Muscle of leg (tissue), 3 donors: ENCODE measurements at regions not wholly inside any gene's neighbourhood (a gene's known extent, or its start where the extent isn't known, plus 50 kb on each side); places are given as distances from the start of the nearest gene placed in this dataset.

Source experiments
- DNase-seq: peaks from one replicate; pipeline ENCODE4 v3.0.0; 2013
- H3K27ac ChIP-seq: one replicate; pipeline ENCODE4 v1.5.1; 2013; ENCODE audit warnings: mild to moderate bottlenecking, low read length, control low read depth
- H3K27me3 ChIP-seq: one replicate; pipeline ENCODE4 v1.6.1; 2013; ENCODE audit warnings: low read length; ENCODE audit not compliant: control insufficient read depth, insufficient read depth
- H3K36me3 ChIP-seq: one replicate; pipeline ENCODE4 v1.6.1; 2013; ENCODE audit warnings: low read length; ENCODE audit not compliant: control insufficient read depth, insufficient read depth
- H3K4me1 ChIP-seq: one replicate; pipeline ENCODE4 v1.6.1; 2013; ENCODE audit warnings: low read length; ENCODE audit not compliant: control insufficient read depth, insufficient read depth
- H3K4me3 ChIP-seq: one replicate; pipeline ENCODE4 v1.5.1; 2013; ENCODE audit warnings: low read length, control low read depth
- H3K9me3 ChIP-seq: replicated peaks from 2 replicates; pipeline ENCODE4 v1.6.1; 2013; ENCODE audit warnings: low read depth, low read length; ENCODE audit not compliant: control insufficient read depth
- WGBS: methylation state at CpG from one replicate; pipeline ENCODE4 v1.1.5; 2013; ENCODE audit warnings: missing lambda C conversion rate; ENCODE audit not compliant: insufficient coverage; 5-methylcytosine and 5-hydroxymethylcytosine counted together

GRCh38 chr18:78566720-78567119 is 412.9 kb upstream of the SALL3 start:
- H3K36me3 ChIP-seq: no peaks in the 10 kb centered on the region
- peaks cover 3% of the 10 kb centered on the region for H3K27me3 ChIP-seq
- DNase-seq: no peak
- H3K4me3 ChIP-seq: no peak overlapping the region
- H3K27ac ChIP-seq: no peak overlapping the region
- 90% methylated on average over 6 of the region's 8 CpGs for WGBS
- no peaks in the 10 kb centered on the region for H3K4me1 ChIP-seq
- H3K9me3 ChIP-seq: no peaks in the 10 kb centered on the region

GRCh38 chr18:78571063-78571785 is 408.4 kb upstream of the SALL3 start:
- 88% methylated on average over 7 of the region's 13 CpGs for WGBS
- H3K9me3 ChIP-seq: peaks cover 3% of the 10 kb centered on the region

GRCh38 chr18:78571831-78572347 is 407.7 kb upstream of the SALL3 start:
- WGBS: 92% methylated on average over 11 of the region's 17 CpGs
- peaks cover 3% of the 10 kb centered on the region for H3K9me3 ChIP-seq
- H3K4me1 ChIP-seq: no peaks in the 10 kb centered on the region
- H3K4me3 ChIP-seq: no peak overlapping the region
- H3K27ac ChIP-seq: no peak overlapping the region
- no peaks in the 10 kb centered on the region for H3K27me3 ChIP-seq
- no peaks in the 10 kb centered on the region for H3K36me3 ChIP-seq
- DNase-seq: no peak

More at GRCh38 chr18:78571063-78571785, 408.4 kb upstream of the SALL3 start:
- H3K36me3 ChIP-seq: no peaks in the 10 kb centered on the region
- no peaks in the 10 kb centered on the region for H3K4me1 ChIP-seq
- no peaks in the 10 kb centered on the region for H3K27me3 ChIP-seq
- no peak overlapping the region for H3K4me3 ChIP-seq
- no peak overlapping the region for H3K27ac ChIP-seq
- no peak for DNase-seq

- DNase-seq: no peak
- peaks cover 3% of the 10 kb centered on the region for H3K9me3 ChIP-seq
These were observed 405.8 kb upstream of the SALL3 start for GRCh38 chr18:78573773-78574172.

GRCh38 chr18:78576967-78577366 is 402.7 kb upstream of the SALL3 start:
- Histone ChIP-seq H3K4me1 (no peaks in the 10 kb centered on the region), H3K27ac (no peak overlapping the region), H3K36me3 (no peaks in the 10 kb centered on the region), H3K9me3 (peaks cover 3% of the 10 kb centered on the region), H3K4me3 (no peak overlapping the region), H3K27me3 (peaks cover 3% of the 10 kb centered on the region)
- DNase-seq: no peak
- 93% methylated on average over 4 of the region's 11 CpGs for WGBS

More at GRCh38 chr18:78573773-78574172, 405.8 kb upstream of the SALL3 start:
- H3K27me3 ChIP-seq: no peaks in the 10 kb centered on the region
- no peak overlapping the region for H3K27ac ChIP-seq
- no peaks in the 10 kb centered on the region for H3K36me3 ChIP-seq
- H3K4me3 ChIP-seq: no peak overlapping the region
- H3K4me1 ChIP-seq: no peaks in the 10 kb centered on the region

GRCh38 chr18:78579449-78579848 is 400.2 kb upstream of the SALL3 start:
- WGBS: 73% methylated on average over 4 of the region's 4 CpGs
- Histone ChIP-seq H3K4me3 (no peak overlapping the region), H3K36me3 (no peaks in the 10 kb centered on the region), H3K9me3 (peaks cover 3% of the 10 kb centered on the region), H3K27me3 (peaks cover 3% of the 10 kb centered on the region), H3K27ac (no peak overlapping the region), H3K4me1 (no peaks in the 10 kb centered on the region)
- no peak for DNase-seq

- Histone ChIP-seq H3K9me3 (no peaks in the 10 kb centered on the region), H3K27ac (no peak overlapping the region), H3K36me3 (no peaks in the 10 kb centered on the region), H3K27me3 (peaks cover 3% of the 10 kb centered on the region), H3K4me1 (no peaks in the 10 kb centered on the region), H3K4me3 (no peak overlapping the region)
- no peak for DNase-seq
- WGBS: 57% methylated on average over 7 of the region's 16 CpGs
These were observed 399.6 kb upstream of the SALL3 start for GRCh38 chr18:78579854-78580577.

GRCh38 chr18:78580835-78581339 is 398.7 kb upstream of the SALL3 start:
- Histone ChIP-seq H3K4me1 (no peaks in the 10 kb centered on the region), H3K9me3 (no peaks in the 10 kb centered on the region), H3K27me3 (peaks cover 5% of the 10 kb centered on the region), H3K36me3 (no peaks in the 10 kb centered on the region), H3K27ac (no peak overlapping the region), H3K4me3 (no peak overlapping the region)
- 68% methylated on average over 5 of the region's 7 CpGs for WGBS
- DNase-seq: no peak

- no peaks in the 10 kb centered on the region for H3K9me3 ChIP-seq
- no peaks in the 10 kb centered on the region for H3K4me1 ChIP-seq
- no peak for DNase-seq
- H3K27ac ChIP-seq: no peak overlapping the region
- peaks cover 5% of the 10 kb centered on the region for H3K27me3 ChIP-seq
- H3K4me3 ChIP-seq: no peak overlapping the region
- 87% methylated on average over 22 of the region's 23 CpGs for WGBS
- no peaks in the 10 kb centered on the region for H3K36me3 ChIP-seq
These were observed 397.4 kb upstream of the SALL3 start for GRCh38 chr18:78582181-78582709.
